HG02798 (cell line): ENCODE measurements at regions not wholly inside any gene's neighbourhood (a gene's known extent, or its start where the extent isn't known, plus 50 kb on each side); places are given as distances from the start of the nearest gene placed in this dataset.
"Not testable (repeated sequence)": the region's sequence is repeated elsewhere in the genome, so short reads cannot be mapped to it uniquely, and the experiment has no call there.

ENCODE experiments used
- ATAC-seq: cut with Tn5 transposase; IDR thresholded peaks from one replicate; pipeline ENCODE4 v1.9.1; 2021; ENCODE audit warnings: mild to moderate bottlenecking; ENCODE audit not compliant: unreplicated experiment, poor library complexity

GRCh38 chr4:72945719-72946336 lies 123.7 kb downstream of the COX18 start:
- ATAC-seq = no peak

DNA sequence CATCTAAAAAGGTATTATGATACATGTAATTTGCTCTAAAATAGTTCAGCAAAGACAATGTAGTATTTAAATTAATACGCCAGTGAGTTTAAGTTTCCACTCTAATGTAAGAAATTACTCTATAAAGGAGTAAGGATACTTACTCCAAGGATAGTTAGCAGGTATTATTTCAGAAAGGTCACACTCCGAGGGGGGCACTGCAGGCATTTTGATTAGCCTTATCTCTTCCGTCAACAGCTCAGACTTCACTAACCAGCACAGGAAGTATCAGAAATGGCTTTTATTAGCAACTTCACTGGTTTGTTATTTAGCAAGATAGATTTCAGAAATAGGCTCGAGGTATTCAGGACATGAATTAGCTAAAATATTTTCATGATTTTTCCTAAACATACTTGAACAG lies 127.0 kb downstream of the COX18 start:
- ATAC-seq = no peak

- ATAC-seq = no peak
Measured at GRCh38 chr4:72938516-72938915, 131.0 kb downstream of the COX18 start.

GRCh38 chr4:72935462-72935861 lies 134.1 kb downstream of the COX18 start:
- ATAC-seq = no peak

GRCh38 chr4:72933029-72933428 lies 136.5 kb downstream of the COX18 start:
- no peak for ATAC-seq

DNA sequence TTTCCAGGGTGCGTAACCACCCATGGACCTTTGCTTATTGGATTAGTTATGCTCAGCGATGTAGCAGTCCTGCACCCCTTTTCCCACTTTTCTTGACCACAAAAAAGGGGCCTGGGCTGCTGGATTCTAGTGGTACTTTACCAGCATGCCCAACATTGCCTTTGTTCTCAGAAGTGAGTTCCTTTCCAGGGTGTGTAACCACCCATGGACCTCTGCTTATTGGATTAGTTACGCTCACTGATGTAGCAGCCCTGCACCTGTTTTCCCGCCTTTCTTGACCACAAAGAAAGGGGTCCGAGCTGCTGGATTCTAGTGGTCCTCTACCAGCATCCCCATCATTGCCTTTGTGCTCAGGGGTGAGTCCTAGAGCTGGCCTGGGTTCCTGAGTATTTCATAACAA lies 138.2 kb downstream of the COX18 start:
- ATAC-seq = no peak

GRCh38 chr4:72929596-72930274 lies 139.8 kb downstream of the COX18 start:
- ATAC-seq = not testable (repeated sequence)

GRCh38 chr4:72924814-72925213 lies 144.7 kb downstream of the COX18 start:
- no peak for ATAC-seq

DNA sequence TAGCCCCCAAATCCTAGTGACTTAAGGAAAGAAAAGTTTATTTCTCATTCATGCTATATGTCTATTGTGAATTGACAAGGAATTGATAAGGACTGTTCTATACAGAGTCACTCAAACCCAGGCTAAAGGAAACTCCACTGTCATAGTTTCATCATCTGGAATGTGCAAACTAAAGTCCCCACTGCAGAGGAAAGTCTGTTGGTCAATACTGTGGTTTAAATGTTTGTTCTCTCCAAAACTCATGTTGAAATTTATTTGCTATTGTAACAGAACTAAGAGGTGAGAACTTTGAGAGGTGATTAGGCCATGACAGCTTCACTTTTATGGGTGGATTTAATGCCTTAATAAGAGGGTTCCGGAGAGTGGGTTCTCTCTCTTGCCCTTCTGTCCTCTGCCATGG lies 149.6 kb downstream of the COX18 start:
- no peak for ATAC-seq

DNA sequence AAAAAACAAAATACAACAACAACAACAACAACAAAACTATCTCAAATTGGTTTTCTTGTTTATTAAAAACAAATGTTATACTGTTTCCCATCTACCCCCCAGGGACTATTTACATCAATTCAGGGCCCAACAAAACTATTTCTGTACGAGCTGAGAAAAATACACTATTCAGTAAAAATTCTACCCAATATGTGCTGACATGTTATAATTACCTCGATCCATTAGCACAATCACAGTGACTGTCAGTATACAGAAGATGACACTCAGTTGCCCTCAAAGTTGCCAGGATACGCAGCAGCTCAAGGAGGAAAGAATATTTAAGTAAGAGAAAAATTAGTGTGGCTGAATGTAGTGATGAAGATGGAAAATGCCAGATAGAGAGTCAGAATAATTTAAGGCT lies 150.1 kb downstream of the COX18 start:
- ATAC-seq = no peak

GRCh38 chr4:72918362-72918761 lies 151.2 kb downstream of the COX18 start:
- no peak for ATAC-seq

- ATAC-seq = no peak
Measured at GRCh38 chr4:72911316-72911715, 158.2 kb downstream of the COX18 start.

DNA sequence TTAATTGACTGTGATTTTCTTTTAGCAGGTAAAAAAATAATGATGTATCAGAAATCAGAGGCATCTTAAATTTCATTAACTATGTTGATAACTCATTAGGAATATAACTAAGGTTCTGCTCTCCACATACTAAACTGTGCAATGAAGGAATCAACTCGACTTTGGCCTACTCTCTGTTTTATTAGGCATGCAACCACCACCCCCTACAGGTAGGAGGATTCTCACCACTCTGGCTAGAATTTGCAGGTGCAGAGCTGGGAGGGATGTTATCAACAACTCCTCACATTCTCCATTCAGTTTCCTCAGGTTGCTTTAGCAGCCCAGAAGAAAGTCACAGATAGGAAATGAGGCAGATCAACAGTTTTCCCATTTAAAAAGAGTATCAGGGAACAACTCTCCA lies 160.1 kb downstream of the COX18 start:
- no peak for ATAC-seq

DNA sequence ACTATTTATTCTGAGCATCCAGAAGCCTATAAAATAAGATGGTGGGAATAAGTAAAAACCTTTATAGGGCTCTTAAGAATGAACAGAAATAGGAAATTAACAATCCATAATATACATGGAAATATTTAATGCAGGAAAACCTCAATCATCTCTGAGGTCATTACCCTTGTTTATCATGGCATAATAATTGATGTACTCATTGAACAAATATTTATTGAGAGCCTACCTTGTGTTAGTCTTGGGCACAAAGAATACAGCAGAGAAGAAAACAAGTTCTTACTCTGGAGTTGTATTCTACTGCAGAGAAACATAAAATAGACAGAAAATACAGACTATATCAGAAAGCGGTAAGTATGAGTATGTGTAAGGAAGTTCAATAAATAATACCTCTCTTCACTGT lies 167.2 kb downstream of the COX18 start:
- no peak for ATAC-seq

GRCh38 chr4:72901553-72901952 lies 168.0 kb downstream of the COX18 start:
- no peak for ATAC-seq

DNA sequence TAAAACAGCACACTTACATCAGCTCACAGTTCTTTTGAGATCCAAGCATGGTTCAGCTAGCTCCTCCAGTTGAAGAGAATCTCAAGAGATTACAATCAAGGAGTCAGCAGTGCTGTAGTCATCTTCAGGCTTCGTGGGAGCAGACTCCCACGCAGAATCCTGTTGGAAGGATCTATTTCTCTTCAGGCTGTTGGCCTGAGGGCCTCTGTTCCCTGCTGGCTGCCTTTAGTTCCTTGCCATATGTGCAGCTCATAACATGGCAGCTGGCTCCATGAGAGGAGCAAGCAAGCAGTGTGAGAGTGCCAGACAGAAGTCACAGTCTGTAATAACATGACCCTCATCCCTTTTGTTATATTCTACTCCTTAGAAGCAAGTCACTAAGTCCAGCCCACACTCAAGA lies 168.6 kb downstream of the COX18 start:
- ATAC-seq = no peak

- no peak for ATAC-seq
Measured at GRCh38 chr4:72899621-72900020, 169.9 kb downstream of the COX18 start.

DNA sequence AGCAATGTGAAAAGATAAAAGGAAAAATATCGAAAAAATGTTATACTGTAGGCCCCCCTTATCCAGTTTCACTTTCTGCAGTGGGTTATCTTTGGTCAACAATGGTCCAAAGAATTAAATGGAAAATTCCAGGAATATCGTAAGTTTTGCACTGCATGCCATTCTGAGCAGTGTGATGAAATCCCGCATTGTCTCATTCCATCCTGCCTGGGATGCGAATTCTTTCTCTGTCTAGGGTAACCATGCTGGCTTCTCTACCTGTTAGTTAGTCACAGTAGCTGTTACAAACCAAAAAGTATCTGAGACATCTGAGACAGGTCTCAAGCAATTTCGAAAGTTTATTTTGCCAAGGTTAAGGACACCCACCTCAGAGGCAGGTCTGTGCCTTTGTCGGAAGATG lies 170.3 kb downstream of the COX18 start:
- ATAC-seq = no peak

- no peak for ATAC-seq
Measured at GRCh38 chr4:72896515-72896914, 173.0 kb downstream of the COX18 start.

DNA sequence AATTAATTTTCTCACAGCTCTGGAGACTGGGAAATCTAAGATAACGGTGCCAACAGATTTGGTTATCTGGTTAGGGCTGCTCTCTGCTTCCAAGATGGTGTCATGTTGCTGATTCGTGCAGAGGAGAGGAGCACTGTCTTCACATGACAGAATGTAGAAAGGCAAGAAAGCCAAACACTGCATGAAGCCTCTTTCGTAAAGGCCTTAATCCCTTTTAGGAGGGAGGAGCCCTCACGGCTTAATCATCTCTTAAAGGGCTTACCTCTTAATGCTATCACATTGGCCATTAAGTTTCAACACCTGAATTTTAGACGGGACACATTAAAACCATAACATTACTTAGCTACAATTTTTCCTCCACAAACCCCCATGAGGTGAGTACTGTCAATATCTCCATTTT lies 174.1 kb downstream of the COX18 start:
- no peak for ATAC-seq

GRCh38 chr4:72893354-72894066 lies 176.0 kb downstream of the COX18 start:
- ATAC-seq = no peak

GRCh38 chr4:72888331-72888730 lies 181.2 kb downstream of the COX18 start:
- ATAC-seq = no peak
